Right ventricle myocardium superior (tissue), 1 donor: ENCODE measurements at regions not wholly inside any gene's neighbourhood (a gene's known extent, or its start where the extent isn't known, plus 50 kb on each side); places are given as distances from the start of the nearest gene placed in this dataset.

Experiments
- ATAC-seq: fragments of 200-7000 bp; cut with Tn5 transposase; one replicate; pipeline ENCODE4 v1.9.1; 2020; ENCODE audit warnings: mild to moderate bottlenecking; ENCODE audit not compliant: poor library complexity
- DNase-seq: peaks from one replicate; pipeline ENCODE4 v3.0.0-alpha.2; 2020
- intact Hi-C: fragments of 100-400 bp; cut with DNase I; formaldehyde crosslinking; loops from one replicate; pipeline ENCODE4 v1.11.2; 2022
- donor health status: DM: no; HTN: yes; CAD: no; lungs with severe emphysema.

GRCh38 chr13:103140001-103140671 lies 73.9 kb upstream of the SLC10A2 start:
- ATAC-seq (peak; percentile 55), DNase-seq (no peak)
- intact Hi-C loops, result no loop called here

DNA sequence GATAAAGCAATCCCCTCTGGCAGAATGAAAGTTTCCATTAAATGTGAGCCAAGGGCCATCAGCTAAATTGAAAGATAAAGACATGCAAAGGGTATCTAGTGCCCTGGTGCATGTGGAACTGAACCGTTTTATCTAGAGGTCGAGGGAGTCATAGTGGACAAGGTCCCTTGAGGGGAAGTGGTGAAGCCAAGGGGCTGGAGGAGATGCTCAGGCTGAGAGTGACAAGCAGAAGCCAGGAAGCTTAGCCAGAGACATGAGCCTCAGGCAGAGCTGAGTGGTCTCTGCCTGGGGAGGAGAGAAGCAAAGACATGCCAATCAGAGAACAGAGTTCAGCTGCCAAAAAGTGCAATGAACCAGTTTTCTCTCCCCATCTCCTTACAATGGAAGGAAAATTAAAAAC lies 68.1 kb upstream of the SLC10A2 start:
- no peak for DNase-seq
- no peak for ATAC-seq
- intact Hi-C loops, result loop anchor here (10.0 kb wide), 1 partner anchor 219 kb away; no protein-coding TSS in a partner anchor

DNA sequence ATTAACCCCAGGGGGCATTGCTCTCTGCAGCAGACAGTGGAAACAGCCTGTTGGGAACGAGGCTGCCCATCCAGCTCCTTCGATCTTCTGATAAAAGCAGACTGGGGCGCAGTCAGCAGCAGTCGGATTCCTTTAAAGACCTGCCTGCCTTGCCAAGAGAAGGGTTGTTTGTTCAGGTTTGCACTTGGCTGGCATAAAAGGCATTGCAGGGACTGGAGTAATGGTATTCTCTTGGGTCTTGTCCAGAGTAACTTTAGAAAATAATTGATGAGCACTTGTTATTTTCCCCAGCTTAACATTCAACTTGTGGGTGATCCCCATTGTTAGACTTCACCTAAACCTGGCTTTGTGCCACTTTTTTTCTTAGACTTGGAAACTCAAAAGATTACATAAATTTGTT lies 67.3 kb upstream of the SLC10A2 start:
- ATAC-seq (no peak), DNase-seq (no peak)
- intact Hi-C loops, result loop anchor here (10.0 kb wide), 1 partner anchor 219 kb away; no protein-coding TSS in a partner anchor

DNA sequence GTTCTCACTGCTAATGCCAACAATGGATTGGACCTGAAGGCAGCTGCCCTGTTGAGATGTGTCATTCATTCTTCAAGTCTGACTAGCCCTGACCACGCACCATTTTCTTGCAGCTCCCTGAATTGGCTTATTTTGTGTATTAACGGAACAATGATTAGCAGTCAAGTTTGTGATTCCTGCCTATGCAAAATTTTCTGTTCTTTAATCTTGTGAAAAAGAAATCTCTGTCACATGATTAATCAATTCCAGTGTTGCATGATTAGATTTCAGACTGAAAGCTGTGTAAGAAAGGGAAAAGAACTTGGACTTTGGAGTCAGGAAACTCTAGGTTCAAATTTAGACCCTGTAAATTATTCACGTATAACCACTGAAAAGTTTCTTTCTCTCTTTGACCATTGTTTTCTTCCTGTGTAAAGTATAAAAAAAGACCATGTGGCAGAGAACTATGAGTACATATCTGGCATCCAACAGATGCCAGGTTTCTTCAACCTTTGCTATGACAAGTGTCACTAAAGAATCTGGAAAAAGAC lies 64.5 kb upstream of the SLC10A2 start:
- intact Hi-C loops, result loop anchor here (10.0 kb wide), 1 partner anchor 216 kb away; no protein-coding TSS in a partner anchor
- DNase-seq (no peak), ATAC-seq (no peak)

- intact Hi-C loops, result loop anchor here (10.0 kb wide), 1 partner anchor 215 kb away; no protein-coding TSS in a partner anchor
- ATAC-seq, result no peak
- DNase-seq, result no peak
These were observed 63.9 kb upstream of the SLC10A2 start for GRCh38 chr13:103130146-103130545.
